ENCODE measurements at regions not wholly inside any gene's neighbourhood (a gene's known extent, or its start where the extent isn't known, plus 50 kb on each side); places are given as distances from the start of the nearest gene placed in this dataset.
"Not testable (repeated sequence)": the region's sequence is repeated elsewhere in the genome, so short reads cannot be mapped to it uniquely, and the experiment has no call there.

- H3K27ac ChIP-seq (ENCODE audit: low read length); H3K4me3 ChIP-seq (ENCODE audit: low read length); H3K4me1 ChIP-seq (ENCODE audit: control insufficient read depth, insufficient read depth, low read length); DNase-seq; ATAC-seq; H3K27me3 ChIP-seq (ENCODE audit: control insufficient read depth, insufficient read depth); intact Hi-C loops (cut with DNase I); H3K9me3 ChIP-seq (ENCODE audit: control insufficient read depth, low read length): not testable (repeated sequence)
- 90% methylated on average over 3 of the region's 3 CpGs for WGBS
Observed at GRCh38 chr17:21470422-21470821, 94.3 kb downstream of the KCNJ12 start.

GRCh38 chr17:21470861-21471260 is 94.7 kb downstream of the KCNJ12 start:
- ATAC-seq: no peak
- no peak overlapping the region for H3K4me3 ChIP-seq (ENCODE audit: low read length)
- no peaks in the 10 kb centered on the region for H3K4me1 ChIP-seq (ENCODE audit: control insufficient read depth, insufficient read depth, low read length)
- WGBS: 63% methylated on average over 1 of the region's 1 CpG
- no peak for DNase-seq
- no peaks in the 10 kb centered on the region for H3K9me3 ChIP-seq (ENCODE audit: control insufficient read depth, low read length)
- no peak overlapping the region for H3K27ac ChIP-seq (ENCODE audit: low read length)
- no peaks in the 10 kb centered on the region for H3K27me3 ChIP-seq (ENCODE audit: control insufficient read depth, insufficient read depth)
- intact Hi-C loops (cut with DNase I): no loop called here

DNA sequence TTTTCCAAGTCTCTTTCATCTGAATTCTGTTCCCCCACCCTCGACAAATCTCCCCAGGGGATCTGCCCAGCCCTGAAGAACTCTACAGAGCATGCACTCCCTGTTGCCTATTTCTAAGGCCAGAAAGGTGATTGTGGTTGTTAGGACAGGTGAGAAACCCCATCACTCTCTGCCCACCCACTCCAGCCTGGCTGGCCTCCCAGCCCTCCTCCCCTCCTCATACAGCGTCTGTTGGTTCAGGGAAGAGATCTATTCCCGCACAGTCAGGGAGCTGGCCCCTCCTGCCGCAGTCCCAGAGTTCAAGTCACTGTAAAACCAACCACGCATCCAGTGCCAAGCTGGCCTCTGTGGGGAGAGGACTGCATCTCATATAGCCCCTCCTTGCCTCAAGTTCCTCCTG is 98.7 kb downstream of the KCNJ12 start:
- H3K27me3 ChIP-seq (ENCODE audit: control insufficient read depth, insufficient read depth): no peaks in the 10 kb centered on the region
- WGBS: 72% methylated on average over 5 of the region's 5 CpGs

DNA sequence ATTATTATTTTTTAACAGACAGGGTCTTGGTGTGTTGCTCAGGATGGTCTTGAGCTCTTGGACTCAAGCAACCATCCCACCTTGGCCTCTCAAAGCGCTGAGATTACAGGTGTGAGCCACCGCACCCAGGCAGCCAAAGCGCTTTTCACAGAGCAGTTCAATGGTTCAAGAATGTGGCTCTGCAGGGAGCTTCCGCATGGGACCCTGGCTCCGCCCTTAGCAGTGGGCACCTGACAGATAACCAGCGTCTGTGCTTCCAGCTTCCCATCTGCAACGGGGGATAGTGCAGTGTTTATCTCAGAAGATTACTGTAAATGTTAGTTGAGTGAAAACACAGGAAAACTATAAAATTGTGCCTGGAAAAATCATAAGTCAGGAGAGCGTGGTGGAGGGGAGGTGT is 99.4 kb downstream of the KCNJ12 start:
- H3K9me3 ChIP-seq (ENCODE audit: control insufficient read depth, low read length): peaks cover 4% of the 10 kb centered on the region
- ATAC-seq (no peak), DNase-seq (no peak)
- no peaks in the 10 kb centered on the region for H3K4me1 ChIP-seq (ENCODE audit: control insufficient read depth, insufficient read depth, low read length)
- WGBS: 59% methylated on average over 8 of the region's 8 CpGs
- no peak overlapping the region for H3K4me3 ChIP-seq (ENCODE audit: low read length)
- no peaks in the 10 kb centered on the region for H3K27me3 ChIP-seq (ENCODE audit: control insufficient read depth, insufficient read depth)
- intact Hi-C loops (cut with DNase I): no loop called here
- H3K27ac ChIP-seq (ENCODE audit: low read length): no peak overlapping the region

More for the DNA sequence above, 98.7 kb downstream of the KCNJ12 start:
- no peaks in the 10 kb centered on the region for H3K4me1 ChIP-seq (ENCODE audit: control insufficient read depth, insufficient read depth, low read length)
- ATAC-seq (no peak), DNase-seq (no peak)
- no peak overlapping the region for H3K27ac ChIP-seq (ENCODE audit: low read length)
- H3K4me3 ChIP-seq (ENCODE audit: low read length): no peak overlapping the region
- intact Hi-C loops (cut with DNase I): no loop called here
- H3K9me3 ChIP-seq (ENCODE audit: control insufficient read depth, low read length): peaks cover 4% of the 10 kb centered on the region

GRCh38 chr17:21476867-21477266 is 100.7 kb downstream of the KCNJ12 start:
- DNase-seq: no peak
- no peaks in the 10 kb centered on the region for H3K4me1 ChIP-seq (ENCODE audit: control insufficient read depth, insufficient read depth, low read length)
- no peak overlapping the region for H3K27ac ChIP-seq (ENCODE audit: low read length)
- no peak overlapping the region for H3K4me3 ChIP-seq (ENCODE audit: low read length)
- ATAC-seq: no peak
- intact Hi-C loops (cut with DNase I): no loop called here
- peaks cover 4% of the 10 kb centered on the region for H3K9me3 ChIP-seq (ENCODE audit: control insufficient read depth, low read length)
- 85% methylated on average over 11 of the region's 11 CpGs for WGBS
- H3K27me3 ChIP-seq (ENCODE audit: control insufficient read depth, insufficient read depth): no peaks in the 10 kb centered on the region

DNA sequence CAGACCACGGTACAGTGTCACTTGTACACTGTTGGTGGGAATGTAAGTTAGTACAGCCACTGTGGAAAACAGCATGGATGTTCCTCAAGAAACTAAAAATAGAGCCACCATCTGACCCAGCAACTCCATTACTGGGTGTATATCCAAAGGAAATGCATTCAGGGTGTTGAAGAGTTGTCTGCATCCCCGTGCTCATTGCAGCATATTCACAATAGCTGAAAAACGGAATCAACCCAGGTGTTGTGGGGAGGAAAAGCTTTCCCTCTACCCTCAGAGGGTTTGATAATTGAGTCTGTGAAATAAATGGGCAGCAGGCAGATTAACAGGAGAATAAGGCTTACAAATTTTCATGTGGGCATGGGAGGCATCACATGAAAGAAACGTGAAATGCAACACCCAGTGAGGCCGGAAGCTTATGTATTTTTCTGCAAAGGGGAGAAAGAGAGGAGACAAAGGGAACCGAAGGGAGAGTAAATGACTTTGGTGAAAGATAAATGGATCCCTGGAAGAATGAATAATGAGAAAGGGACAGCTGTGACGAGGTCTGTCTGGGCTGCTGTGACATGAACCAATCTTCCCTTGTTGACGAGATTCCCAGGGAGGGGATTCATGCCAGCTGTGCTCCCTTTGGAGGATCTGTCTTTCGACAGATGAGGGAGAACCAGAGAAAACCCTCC is 106.2 kb downstream of the KCNJ12 start:
- no peaks in the 10 kb centered on the region for H3K4me1 ChIP-seq (ENCODE audit: control insufficient read depth, insufficient read depth, low read length)
- ATAC-seq: no peak
- H3K4me3 ChIP-seq (ENCODE audit: low read length): no peak overlapping the region
- intact Hi-C loops (cut with DNase I): no loop called here
- peaks cover 4% of the 10 kb centered on the region for H3K9me3 ChIP-seq (ENCODE audit: control insufficient read depth, low read length)
- no peak for DNase-seq
- 42% methylated on average over 9 of the region's 9 CpGs for WGBS
- no peak overlapping the region for H3K27ac ChIP-seq (ENCODE audit: low read length)
- H3K27me3 ChIP-seq (ENCODE audit: control insufficient read depth, insufficient read depth): no peaks in the 10 kb centered on the region

- DNase-seq; ATAC-seq; H3K4me3 ChIP-seq (ENCODE audit: low read length); intact Hi-C loops (cut with DNase I); H3K9me3 ChIP-seq (ENCODE audit: control insufficient read depth, low read length); H3K27me3 ChIP-seq (ENCODE audit: control insufficient read depth, insufficient read depth); H3K4me1 ChIP-seq (ENCODE audit: control insufficient read depth, insufficient read depth, low read length); H3K27ac ChIP-seq (ENCODE audit: low read length): not testable (repeated sequence)
- WGBS: 75% methylated on average over 2 of the region's 2 CpGs
Observed at GRCh38 chr17:21488043-21488442, 111.9 kb downstream of the KCNJ12 start.

DNA sequence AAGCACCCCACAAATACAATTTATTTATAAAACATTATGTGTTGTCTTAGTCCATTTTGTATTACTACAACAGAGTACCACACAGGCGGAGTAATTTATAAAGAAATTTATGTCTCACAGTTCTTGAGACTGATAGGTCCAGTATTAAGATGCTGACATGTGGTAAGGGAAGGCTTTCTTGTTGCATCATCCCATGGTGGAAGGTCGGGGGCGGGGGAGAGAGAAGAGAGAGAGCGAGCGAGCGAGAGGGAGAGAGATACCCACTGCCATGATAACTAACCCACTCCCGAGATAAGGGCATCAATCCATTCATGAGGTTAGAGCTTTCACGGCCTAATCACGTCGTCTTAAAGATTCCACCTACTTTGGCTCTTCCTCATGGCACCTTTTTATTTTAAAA is 117.8 kb downstream of the KCNJ12 start:
- no peaks in the 10 kb centered on the region for H3K9me3 ChIP-seq (ENCODE audit: control insufficient read depth, low read length)
- H3K27ac ChIP-seq (ENCODE audit: low read length): no peak overlapping the region
- ATAC-seq: no peak
- H3K27me3 ChIP-seq (ENCODE audit: control insufficient read depth, insufficient read depth): no peaks in the 10 kb centered on the region
- no peak overlapping the region for H3K4me3 ChIP-seq (ENCODE audit: low read length)
- no peaks in the 10 kb centered on the region for H3K4me1 ChIP-seq (ENCODE audit: control insufficient read depth, insufficient read depth, low read length)
- WGBS: 85% methylated on average over 10 of the region's 10 CpGs
- no peak for DNase-seq
- intact Hi-C loops (cut with DNase I): no loop called here

GRCh38 chr17:21495281-21495680 is 119.1 kb downstream of the KCNJ12 start:
- Histone ChIP-seq H3K4me1 (ENCODE audit: control insufficient read depth, insufficient read depth, low read length) (no peaks in the 10 kb centered on the region), H3K4me3 (ENCODE audit: low read length) (no peak overlapping the region), H3K27me3 (ENCODE audit: control insufficient read depth, insufficient read depth) (no peaks in the 10 kb centered on the region), H3K9me3 (ENCODE audit: control insufficient read depth, low read length) (no peaks in the 10 kb centered on the region), H3K27ac (ENCODE audit: low read length) (no peak overlapping the region)
- DNase-seq (no peak), ATAC-seq (no peak)
- intact Hi-C loops (cut with DNase I): no loop called here
- WGBS: 63% methylated on average over 8 of the region's 8 CpGs

GRCh38 chr17:21500064-21500463 is 123.9 kb downstream of the KCNJ12 start:
- no peaks in the 10 kb centered on the region for H3K4me1 ChIP-seq (ENCODE audit: control insufficient read depth, insufficient read depth, low read length)
- no peak overlapping the region for H3K27ac ChIP-seq (ENCODE audit: low read length)
- no peaks in the 10 kb centered on the region for H3K27me3 ChIP-seq (ENCODE audit: control insufficient read depth, insufficient read depth)
- intact Hi-C loops (cut with DNase I): loop anchor here in 1 of 4 donors (10.0 kb wide), 1 partner anchor 45 kb away; no protein-coding TSS in a partner anchor
- DNase-seq (no peak), ATAC-seq (no peak)
- WGBS: 51% methylated on average over 5 of the region's 5 CpGs
- H3K4me3 ChIP-seq (ENCODE audit: low read length): no peak overlapping the region
- no peaks in the 10 kb centered on the region for H3K9me3 ChIP-seq (ENCODE audit: control insufficient read depth, low read length)

GRCh38 chr17:21501927-21502700 is 126.0 kb downstream of the KCNJ12 start:
- 75% methylated on average over 15 of the region's 15 CpGs for WGBS
- not testable (repeated sequence) for H3K27ac ChIP-seq (ENCODE audit: low read length); H3K4me3 ChIP-seq (ENCODE audit: low read length); ATAC-seq; H3K9me3 ChIP-seq (ENCODE audit: control insufficient read depth, low read length); H3K4me1 ChIP-seq (ENCODE audit: control insufficient read depth, insufficient read depth, low read length); DNase-seq; H3K27me3 ChIP-seq (ENCODE audit: control insufficient read depth, insufficient read depth)
- intact Hi-C loops (cut with DNase I): loop anchor here in 1 of 4 donors (10.0 kb wide), 1 partner anchor 47 kb away; no protein-coding TSS in a partner anchor

Data from right cardiac atrium (tissue), 5 donors.